Fibroblast of pulmonary artery (primary cell): ENCODE measurements at regions not wholly inside any gene's neighbourhood (a gene's known extent, or its start where the extent isn't known, plus 50 kb on each side); places are given as distances from the start of the nearest gene placed in this dataset.

Source experiments
- DNase-seq: peaks from one replicate; pipeline ENCODE4 v3.0.0-alpha.2; 2010; ENCODE audit warnings: low read depth
- H3K4me3 ChIP-seq: replicated peaks from 2 replicates; pipeline ENCODE4 v1.5.1; 2011; ENCODE audit warnings: low read depth, mild to moderate bottlenecking, control low read depth, low read length, moderate library complexity
- CTCF ChIP-seq: IDR thresholded peaks from 2 replicates; pipeline ENCODE4 v1.5.1; 2011; ENCODE audit warnings: mild to moderate bottlenecking, control low read depth, low read length, inconsistent platforms; ENCODE audit errors: missing control alignments

GRCh38 chr11:93957397-93957952 lies 63.7 kb upstream of the HEPHL1 start:
- no peak for DNase-seq
- no peak overlapping the region for H3K4me3 ChIP-seq
- no peak for TF ChIP-seq CTCF

DNA sequence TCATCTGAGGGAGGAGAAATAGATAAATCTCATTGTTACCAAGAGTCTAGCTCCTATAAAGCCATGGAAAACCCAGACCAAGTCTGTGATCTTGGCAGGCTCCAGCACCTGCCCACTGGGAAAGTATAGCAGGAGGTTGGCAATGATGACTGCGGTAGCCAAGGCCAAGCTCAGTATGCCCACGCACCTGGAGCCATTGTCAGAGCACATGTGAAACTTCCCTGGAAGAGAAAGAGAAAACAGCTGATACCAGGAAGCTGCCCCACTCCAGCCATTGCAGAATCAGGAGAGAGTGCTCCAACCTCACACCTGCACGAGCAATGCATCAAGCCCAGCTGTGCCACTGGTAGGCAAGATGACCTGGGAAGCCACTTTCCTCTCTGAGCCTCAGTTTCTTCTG lies 62.2 kb upstream of the HEPHL1 start:
- no peak overlapping the region for H3K4me3 ChIP-seq
- no peak for DNase-seq
- TF ChIP-seq CTCF, result no peak

DNA sequence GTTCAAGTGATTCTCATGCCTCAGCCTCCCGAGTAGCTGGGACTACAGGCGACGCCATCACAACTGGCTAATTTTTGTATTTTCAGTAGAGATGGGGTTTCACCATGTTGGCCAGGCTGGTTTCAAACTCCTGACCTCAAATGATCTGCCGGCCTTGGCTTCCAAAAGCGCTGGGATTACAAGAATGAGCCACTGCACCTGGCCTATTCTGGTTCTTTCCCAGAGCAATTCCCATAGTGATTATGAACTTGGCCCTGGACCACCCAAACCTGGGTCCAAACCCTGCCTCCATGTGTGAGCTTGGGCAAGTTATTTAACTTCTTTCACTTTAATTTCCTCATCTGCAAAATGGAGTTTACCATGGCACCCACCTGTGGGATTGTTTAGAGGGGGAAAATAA lies 61.5 kb upstream of the HEPHL1 start:
- no peak overlapping the region for H3K4me3 ChIP-seq
- no peak for TF ChIP-seq CTCF
- DNase-seq, result no peak

DNA sequence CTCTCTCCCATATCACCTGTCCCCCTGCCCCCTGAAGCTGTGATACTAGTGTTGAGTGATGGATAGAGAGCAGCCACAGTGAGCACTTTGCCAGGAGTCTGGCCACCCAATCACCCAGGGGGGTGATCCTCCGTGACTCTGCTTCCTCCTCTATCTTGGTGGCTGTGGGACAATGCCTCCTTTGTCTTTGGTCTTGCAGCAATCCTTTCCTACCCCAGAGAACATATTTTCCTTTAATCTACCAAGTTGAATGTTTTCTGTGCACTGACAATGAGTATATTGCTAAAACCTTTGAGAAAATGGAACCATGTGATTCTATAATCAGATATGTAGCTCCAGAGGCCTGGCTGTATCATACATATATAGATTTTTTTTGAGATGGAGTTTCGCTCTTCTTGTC lies 58.1 kb upstream of the HEPHL1 start:
- no peak for TF ChIP-seq CTCF
- H3K4me3 ChIP-seq, result no peak overlapping the region
- no peak for DNase-seq

DNA sequence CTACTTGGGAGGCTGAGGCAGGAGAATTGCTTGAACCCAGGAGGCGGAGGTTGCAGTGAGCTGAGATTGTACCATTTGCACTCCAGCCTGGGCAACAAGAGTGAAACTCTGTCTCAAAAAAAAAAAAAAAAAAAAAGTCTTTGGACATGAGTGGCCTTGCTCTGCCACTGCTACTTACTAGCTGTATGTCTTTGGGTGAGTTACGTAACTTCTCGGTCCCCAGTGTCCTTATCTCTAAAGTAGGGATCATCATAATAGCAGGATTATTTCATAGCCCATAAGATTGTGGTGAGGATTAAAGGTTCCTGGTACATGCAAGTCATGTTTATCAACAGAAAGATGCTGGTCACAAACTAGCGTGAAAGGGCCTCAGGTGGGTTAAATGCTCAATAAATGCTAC lies 53.9 kb upstream of the HEPHL1 start:
- DNase-seq, result no peak
- H3K4me3 ChIP-seq, result no peak overlapping the region
- no peak for TF ChIP-seq CTCF

DNA sequence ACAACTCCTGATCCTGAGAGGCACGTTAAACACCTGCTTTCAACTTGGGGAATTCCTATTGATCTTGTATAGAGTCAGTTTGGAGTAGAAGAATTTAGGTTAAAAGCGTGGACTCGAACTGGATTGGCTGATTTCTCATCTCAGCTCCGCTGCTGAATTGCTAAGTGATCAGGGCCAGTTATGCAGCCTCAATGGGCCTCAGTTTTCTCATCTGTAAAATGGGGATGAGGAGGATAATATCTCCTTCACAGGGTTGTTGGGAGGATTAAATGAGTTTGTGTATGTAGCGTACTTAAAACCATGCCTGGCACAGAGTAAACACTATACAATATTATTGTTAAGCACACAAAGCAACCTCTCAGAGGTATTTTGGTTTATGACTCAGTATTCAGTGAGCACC lies 53.2 kb upstream of the HEPHL1 start:
- no peak for DNase-seq
- H3K4me3 ChIP-seq, result no peak overlapping the region
- TF ChIP-seq CTCF, result no peak

DNA sequence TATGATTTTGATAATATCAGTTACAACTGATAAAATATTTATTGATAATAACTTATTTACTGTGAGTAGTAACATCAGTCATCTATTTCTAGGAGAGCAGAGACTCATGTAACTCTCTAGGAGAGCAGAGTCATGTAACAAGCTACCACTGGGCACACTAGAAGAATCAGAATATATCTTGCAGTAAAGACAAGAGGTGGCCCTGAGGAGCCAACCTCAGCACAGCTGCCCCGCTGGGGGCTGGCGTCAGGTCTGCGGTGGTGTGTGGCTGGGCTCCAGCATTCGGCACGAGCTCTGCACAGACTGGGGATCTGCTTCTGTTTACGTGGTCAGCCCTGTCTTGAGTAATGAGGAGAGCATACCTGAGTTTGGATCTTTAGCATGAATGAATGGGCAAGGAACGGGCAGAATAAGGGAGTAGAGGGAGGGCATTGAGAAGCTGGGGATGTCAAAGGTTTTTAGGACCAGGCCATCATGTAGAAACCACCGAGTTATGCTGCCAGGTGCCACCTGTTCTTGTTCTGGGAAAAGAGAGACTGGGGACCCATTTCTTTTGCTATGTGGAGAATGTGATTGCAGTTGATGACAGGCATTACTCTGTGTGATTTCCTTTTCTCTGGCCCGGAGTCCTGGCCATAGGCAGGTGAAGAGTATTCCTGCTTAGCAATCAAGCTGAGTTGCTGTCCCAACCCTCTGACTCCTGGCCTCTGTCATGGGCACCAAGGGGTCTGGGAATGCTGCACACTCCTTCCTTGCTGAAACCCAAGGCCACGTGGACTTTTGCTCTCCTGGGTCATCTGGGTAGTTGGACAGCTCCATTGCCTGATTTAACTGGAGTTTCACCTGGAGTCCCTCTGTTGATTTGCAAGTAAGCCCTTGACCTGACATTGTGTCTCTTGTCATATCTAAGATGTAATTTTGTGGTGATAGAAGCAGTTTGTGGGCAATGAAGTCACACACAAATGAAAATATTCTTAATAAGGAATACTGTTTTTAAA lies 50.9 kb upstream of the HEPHL1 start:
- TF ChIP-seq CTCF, result no peak
- no peak for DNase-seq
- H3K4me3 ChIP-seq, result no peak overlapping the region
